Activated CD8-positive, alpha-beta memory T cell treated with anti-CD3 and anti-CD28 coated beads, Interleukin-2, amount 10 ng/mL, durations not matched to agents 7 days and 5 days (primary cell): ENCODE measurements at regions not wholly inside any gene's neighbourhood (a gene's known extent, or its start where the extent isn't known, plus 50 kb on each side); places are given as distances from the start of the nearest gene placed in this dataset.

Experiments used
- ATAC-seq: fragments of 150-1000 bp; cut with Tn5 transposase; one replicate; pipeline ENCODE4 v1.10.0; 2021; ENCODE audit warnings: moderate library complexity
- CTCF ChIA-PET: fragments of 350-600 bp; sonication (Branson Sonifier 250); formaldehyde crosslinking; loops from one replicate; lab custom pipeline; 2021; ENCODE audit warnings: antibody characterized with exemption; lab: Charles Lee
- DNase-seq: peaks from one replicate; pipeline ENCODE4 v3.0.0-alpha.2; 2020
- H3K27ac Mint-ChIP-seq: one replicate; pipeline ENCODE4 v1.8.0; 2021; ENCODE audit warnings: mild to moderate bottlenecking, mixed read lengths
- H3K27me3 Mint-ChIP-seq: one replicate; pipeline ENCODE4 v1.8.0; 2021; ENCODE audit warnings: mixed read lengths
- H3K36me3 Mint-ChIP-seq: one replicate; pipeline ENCODE4 v1.8.0; 2021; ENCODE audit warnings: mild to moderate bottlenecking, mixed read lengths
- H3K4me1 Mint-ChIP-seq: one replicate; pipeline ENCODE4 v1.8.0; 2021; ENCODE audit warnings: mixed read lengths
- H3K4me3 Mint-ChIP-seq: one replicate; pipeline ENCODE4 v1.8.0; 2021; ENCODE audit warnings: mild to moderate bottlenecking, moderate library complexity, mixed read lengths
- H3K9me3 Mint-ChIP-seq: one replicate; pipeline ENCODE4 v1.8.0; 2022; ENCODE audit warnings: low read depth, mixed read lengths

DNA sequence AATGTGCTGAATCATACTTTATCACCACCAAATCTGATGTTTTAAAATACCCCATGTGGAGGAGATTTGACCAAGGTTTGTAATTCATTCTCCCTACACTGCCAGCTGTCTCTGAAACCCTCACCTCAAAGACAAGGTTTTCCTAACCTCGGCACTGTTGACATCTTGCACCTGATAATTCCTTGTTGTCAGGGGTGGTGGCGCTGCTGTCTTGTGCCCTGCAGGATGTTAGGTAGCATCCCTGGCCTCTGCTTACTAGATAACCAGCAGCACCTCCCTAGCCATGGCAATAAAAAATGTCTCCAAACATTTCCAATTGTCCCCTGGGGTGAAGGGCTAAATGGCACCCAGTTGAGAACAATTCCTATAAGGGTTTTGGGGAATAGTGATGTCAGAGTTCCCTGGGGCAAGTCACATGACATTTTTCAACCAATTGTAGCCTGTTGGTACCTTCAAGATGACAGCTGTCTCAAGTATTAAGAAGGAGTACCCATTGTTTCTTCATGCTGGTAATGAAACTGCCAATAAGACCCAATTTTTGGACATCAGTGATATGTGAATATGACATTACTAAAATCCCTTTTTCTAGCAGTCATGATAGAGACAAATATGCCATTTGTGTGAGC, 160.6 kb upstream of the PLCXD3 start:
- Mint-ChIP-seq H3K4me3 (no peak overlapping the region), H3K27me3 (peaks cover 8% of the 10 kb centered on the region), H3K9me3 (peaks cover 2% of the 10 kb centered on the region), H3K4me1 (no peaks in the 10 kb centered on the region), H3K27ac (no peak overlapping the region), H3K36me3 (no peaks in the 10 kb centered on the region)
- ATAC-seq = no peak
- no peak for DNase-seq
- CTCF ChIA-PET = no interaction called here

DNA sequence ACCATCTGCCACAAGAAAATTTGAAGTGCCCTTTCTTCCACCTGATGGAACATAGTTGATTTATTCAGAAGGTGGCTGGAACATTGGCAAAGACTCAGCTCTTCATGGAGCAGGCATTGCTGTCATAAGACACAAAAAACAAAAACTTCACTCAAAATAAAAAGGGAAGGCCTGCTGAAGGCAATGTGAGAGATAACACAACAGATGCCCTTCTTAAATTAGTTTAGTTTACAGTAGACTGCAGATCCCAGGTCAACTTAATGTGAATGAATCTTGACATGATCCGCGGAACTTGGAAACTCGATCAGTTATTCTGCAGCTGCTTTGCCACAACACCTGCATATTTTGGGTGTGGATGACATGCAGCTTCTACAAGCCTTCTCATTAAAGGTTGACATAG, 159.8 kb upstream of the PLCXD3 start:
- Mint-ChIP-seq H3K27ac (no peak overlapping the region), H3K27me3 (peaks cover 8% of the 10 kb centered on the region), H3K9me3 (peaks cover 2% of the 10 kb centered on the region), H3K4me1 (no peaks in the 10 kb centered on the region), H3K36me3 (no peaks in the 10 kb centered on the region), H3K4me3 (no peak overlapping the region)
- CTCF ChIA-PET = no interaction called here
- ATAC-seq = no peak
- no peak for DNase-seq

DNA sequence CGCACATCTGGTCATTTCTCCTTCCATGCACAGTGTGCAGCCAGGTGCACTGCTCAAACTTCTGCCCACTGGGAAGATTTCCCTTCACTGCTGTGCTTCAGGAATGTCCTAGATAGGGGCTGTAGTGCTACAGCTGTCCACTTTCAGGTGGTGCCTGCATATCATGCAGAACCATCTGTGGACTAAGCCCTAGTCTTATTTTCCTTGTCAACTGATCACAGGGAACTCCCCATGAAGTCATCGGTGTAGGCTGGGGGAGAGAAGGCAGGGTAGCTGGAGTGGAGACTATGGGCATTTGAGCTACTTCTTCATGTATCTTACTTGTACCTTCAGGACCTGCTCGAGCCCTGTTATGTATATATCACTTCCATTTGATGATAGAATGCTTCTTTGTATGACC, 150.9 kb upstream of the PLCXD3 start:
- no peak overlapping the region for H3K4me3 Mint-ChIP-seq
- H3K9me3 Mint-ChIP-seq = no peaks in the 10 kb centered on the region
- no peaks in the 10 kb centered on the region for H3K4me1 Mint-ChIP-seq
- ATAC-seq = no peak
- CTCF ChIA-PET = no interaction called here
- no peaks in the 10 kb centered on the region for H3K36me3 Mint-ChIP-seq
- H3K27ac Mint-ChIP-seq = no peak overlapping the region
- DNase-seq = no peak
- no peaks in the 10 kb centered on the region for H3K27me3 Mint-ChIP-seq

DNA sequence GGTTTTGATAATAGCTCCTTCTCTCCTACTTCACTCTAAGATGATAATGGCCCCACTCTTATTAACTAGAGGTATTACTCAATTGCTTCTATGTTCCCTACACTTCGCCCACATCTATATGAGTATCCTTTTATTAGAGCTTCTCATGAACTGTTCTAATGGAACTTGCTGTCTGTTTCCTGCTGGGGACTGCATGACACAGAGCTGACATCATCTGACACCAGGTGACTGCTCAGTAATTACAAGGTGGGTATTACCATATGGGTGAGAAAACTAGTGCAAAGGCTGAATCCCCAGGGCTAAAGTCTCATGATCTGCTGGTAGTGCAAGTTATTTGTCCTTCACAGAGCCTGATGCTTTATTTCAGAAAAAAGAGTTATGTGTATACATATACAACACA, 146.2 kb upstream of the PLCXD3 start:
- no peak overlapping the region for H3K4me3 Mint-ChIP-seq
- no peaks in the 10 kb centered on the region for H3K4me1 Mint-ChIP-seq
- no peaks in the 10 kb centered on the region for H3K27me3 Mint-ChIP-seq
- ATAC-seq = no peak
- no peaks in the 10 kb centered on the region for H3K36me3 Mint-ChIP-seq
- CTCF ChIA-PET = no interaction called here
- no peak overlapping the region for H3K27ac Mint-ChIP-seq
- H3K9me3 Mint-ChIP-seq = no peaks in the 10 kb centered on the region
- DNase-seq = no peak

DNA sequence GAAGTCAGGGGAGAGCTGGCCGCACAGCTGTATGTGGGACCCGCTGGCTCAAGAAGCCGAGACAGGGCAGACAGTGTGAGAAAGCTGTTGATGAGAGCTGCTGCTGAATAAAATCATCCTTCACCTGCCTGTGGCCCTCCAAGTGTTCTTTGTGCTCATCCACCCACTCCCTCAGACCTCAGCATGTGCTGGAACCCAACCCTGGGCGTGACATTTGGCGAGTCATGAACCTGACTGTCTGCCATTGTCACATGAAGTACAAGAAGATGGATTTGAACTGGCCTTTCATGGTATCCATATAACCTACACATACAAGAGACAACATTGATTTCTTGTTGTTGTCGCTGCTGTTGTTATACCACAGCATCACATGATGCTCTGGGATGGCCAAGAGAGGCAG, 139.7 kb upstream of the PLCXD3 start:
- ATAC-seq = no peak
- H3K36me3 Mint-ChIP-seq = no peaks in the 10 kb centered on the region
- no peaks in the 10 kb centered on the region for H3K4me1 Mint-ChIP-seq
- DNase-seq = no peak
- H3K27ac Mint-ChIP-seq = no peak overlapping the region
- no peaks in the 10 kb centered on the region for H3K9me3 Mint-ChIP-seq
- CTCF ChIA-PET = no interaction called here
- H3K27me3 Mint-ChIP-seq = peaks cover 4% of the 10 kb centered on the region
- H3K4me3 Mint-ChIP-seq = no peak overlapping the region

DNA sequence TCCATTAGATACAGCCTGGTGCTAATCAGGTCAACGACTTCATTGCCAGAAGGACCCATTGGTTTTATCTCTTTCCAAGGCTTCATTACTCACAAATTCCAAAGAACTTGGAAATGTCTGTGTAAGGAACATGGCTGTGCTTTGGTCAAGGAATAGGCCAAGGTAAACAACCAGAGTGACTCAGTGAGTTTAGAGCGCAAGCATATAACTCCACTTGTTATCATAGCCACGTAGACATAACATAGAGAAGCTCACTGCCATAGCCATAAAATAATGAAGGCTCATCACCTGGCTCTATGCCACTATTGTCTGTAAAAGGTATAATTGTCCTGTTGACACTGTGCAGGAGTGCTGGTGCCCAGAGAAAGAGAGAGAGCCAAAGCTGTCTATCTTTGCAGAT, 139.3 kb upstream of the PLCXD3 start:
- Mint-ChIP-seq H3K4me3 (no peak overlapping the region), H3K4me1 (no peaks in the 10 kb centered on the region), H3K36me3 (no peaks in the 10 kb centered on the region), H3K27ac (no peak overlapping the region), H3K9me3 (no peaks in the 10 kb centered on the region), H3K27me3 (peaks cover 4% of the 10 kb centered on the region)
- DNase-seq (no peak), ATAC-seq (no peak)
- CTCF ChIA-PET = no interaction called here

DNA sequence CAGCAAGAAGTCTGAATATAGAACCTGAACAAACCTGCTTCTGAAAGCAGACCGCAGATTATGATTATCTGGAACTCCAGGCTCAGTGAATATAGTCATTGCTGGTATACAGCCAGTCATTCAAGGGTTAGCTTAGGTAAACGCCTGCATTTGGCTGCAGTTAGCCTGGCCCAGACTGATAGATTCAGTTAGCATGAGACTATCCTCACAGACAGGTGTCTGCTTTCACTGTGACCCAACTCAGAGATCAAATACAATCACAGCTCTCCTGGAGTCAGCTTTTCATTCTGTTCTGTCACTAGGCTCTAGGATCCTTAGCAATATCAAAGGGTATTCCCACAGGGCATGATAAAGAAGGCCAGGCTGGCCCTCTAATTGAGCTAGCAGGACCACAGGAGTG, 138.6 kb upstream of the PLCXD3 start:
- DNase-seq (no peak), ATAC-seq (no peak)
- no peak overlapping the region for H3K27ac Mint-ChIP-seq
- CTCF ChIA-PET = no interaction called here
- peaks cover 6% of the 10 kb centered on the region for H3K27me3 Mint-ChIP-seq
- no peaks in the 10 kb centered on the region for H3K9me3 Mint-ChIP-seq
- no peaks in the 10 kb centered on the region for H3K36me3 Mint-ChIP-seq
- H3K4me1 Mint-ChIP-seq = no peaks in the 10 kb centered on the region
- no peak overlapping the region for H3K4me3 Mint-ChIP-seq

DNA sequence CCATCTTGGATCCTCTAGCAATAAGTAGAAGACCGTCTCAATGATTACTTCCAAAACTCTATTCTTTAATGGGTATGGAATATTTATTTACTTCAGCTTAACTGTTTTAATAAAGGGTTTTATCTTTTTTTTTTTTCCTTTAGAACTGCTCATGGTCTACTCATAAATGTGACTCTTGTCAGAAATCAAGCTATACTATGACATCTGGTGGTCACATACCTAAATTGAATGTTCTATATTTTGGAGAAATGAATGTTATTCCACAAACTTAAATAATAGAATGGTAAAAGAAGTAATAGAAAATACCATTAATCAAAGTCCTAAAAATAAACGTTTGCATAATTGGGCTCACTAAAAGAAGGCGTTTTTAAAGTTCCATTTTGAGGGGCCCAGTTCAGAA, 131.2 kb upstream of the PLCXD3 start:
- no peaks in the 10 kb centered on the region for H3K9me3 Mint-ChIP-seq
- H3K4me1 Mint-ChIP-seq = no peaks in the 10 kb centered on the region
- no peak overlapping the region for H3K27ac Mint-ChIP-seq
- peaks cover 2% of the 10 kb centered on the region for H3K27me3 Mint-ChIP-seq
- no peak for ATAC-seq
- CTCF ChIA-PET = no interaction called here
- no peak for DNase-seq
- no peak overlapping the region for H3K4me3 Mint-ChIP-seq
- H3K36me3 Mint-ChIP-seq = no peaks in the 10 kb centered on the region

DNA sequence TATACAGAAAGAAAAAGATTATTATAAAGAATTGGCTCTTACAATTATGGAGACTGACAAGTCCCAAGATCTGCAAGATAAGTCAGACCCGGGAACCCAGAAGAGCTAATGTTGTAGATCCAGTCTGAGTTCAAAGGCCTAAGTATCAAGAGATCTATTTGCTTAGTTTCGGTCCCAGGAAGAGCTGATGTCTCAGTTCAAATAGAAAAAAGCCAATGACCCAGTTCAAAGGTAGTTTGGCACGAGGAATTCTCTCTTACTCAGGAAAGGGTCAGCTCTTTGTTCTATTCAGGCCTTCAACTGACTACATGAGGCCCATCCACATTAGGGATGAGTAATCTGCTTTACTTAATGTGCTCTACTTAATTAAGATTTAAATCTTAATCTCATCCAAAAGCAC, 128.3 kb upstream of the PLCXD3 start:
- Mint-ChIP-seq H3K36me3 (no peaks in the 10 kb centered on the region), H3K4me3 (no peak overlapping the region), H3K27me3 (no peaks in the 10 kb centered on the region), H3K4me1 (no peaks in the 10 kb centered on the region), H3K27ac (no peak overlapping the region), H3K9me3 (no peaks in the 10 kb centered on the region)
- ATAC-seq (no peak), DNase-seq (no peak)
- CTCF ChIA-PET = no interaction called here

DNA sequence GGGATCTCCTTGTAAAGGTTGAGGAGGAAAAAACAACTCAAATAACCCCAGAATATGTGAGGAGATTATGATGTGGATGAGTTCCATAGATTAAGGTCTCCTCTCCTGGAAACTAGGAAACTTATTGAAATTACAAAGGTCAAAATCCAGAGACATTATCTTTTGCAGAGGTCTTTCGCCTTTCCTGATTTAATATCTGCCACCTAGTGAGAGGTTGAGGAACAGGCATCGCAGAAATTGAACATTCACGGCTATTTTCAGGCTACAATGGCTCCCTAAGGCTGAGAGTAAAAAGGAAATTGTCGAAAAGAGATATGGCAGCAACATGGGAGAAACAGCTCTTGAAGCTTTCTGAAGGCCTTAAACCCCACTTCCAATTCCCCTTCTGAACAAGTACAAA, 127.5 kb upstream of the PLCXD3 start:
- CTCF ChIA-PET = no interaction called here
- ATAC-seq (no peak), DNase-seq (no peak)
- no peaks in the 10 kb centered on the region for H3K9me3 Mint-ChIP-seq
- H3K36me3 Mint-ChIP-seq = no peaks in the 10 kb centered on the region
- H3K4me3 Mint-ChIP-seq = no peak overlapping the region
- H3K27ac Mint-ChIP-seq = no peak overlapping the region
- H3K27me3 Mint-ChIP-seq = no peaks in the 10 kb centered on the region
- H3K4me1 Mint-ChIP-seq = no peaks in the 10 kb centered on the region

DNA sequence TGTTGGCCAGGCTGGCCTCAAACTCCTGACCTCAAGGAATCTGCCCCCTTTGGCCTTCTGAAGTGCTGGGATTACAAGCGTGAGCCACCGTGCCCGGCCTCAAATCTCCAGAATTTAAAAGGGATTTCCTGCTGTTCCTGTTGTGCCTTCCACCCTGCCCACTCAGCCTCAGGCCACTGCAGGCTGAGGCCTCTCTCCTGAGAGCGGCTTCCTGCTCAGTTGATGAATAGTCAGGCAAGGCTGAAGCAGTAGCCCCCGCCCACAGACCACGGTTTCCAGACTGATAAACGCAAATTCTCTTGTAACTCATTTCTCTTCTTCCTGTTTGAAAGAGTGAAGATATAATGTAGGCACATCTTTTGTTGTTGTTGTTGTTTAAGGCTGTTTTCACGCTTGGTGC, 127.0 kb upstream of the PLCXD3 start:
- CTCF ChIA-PET = no interaction called here
- no peaks in the 10 kb centered on the region for H3K36me3 Mint-ChIP-seq
- ATAC-seq (no peak), DNase-seq (no peak)
- no peak overlapping the region for H3K4me3 Mint-ChIP-seq
- no peaks in the 10 kb centered on the region for H3K4me1 Mint-ChIP-seq
- no peak overlapping the region for H3K27ac Mint-ChIP-seq
- no peaks in the 10 kb centered on the region for H3K9me3 Mint-ChIP-seq
- no peaks in the 10 kb centered on the region for H3K27me3 Mint-ChIP-seq

DNA sequence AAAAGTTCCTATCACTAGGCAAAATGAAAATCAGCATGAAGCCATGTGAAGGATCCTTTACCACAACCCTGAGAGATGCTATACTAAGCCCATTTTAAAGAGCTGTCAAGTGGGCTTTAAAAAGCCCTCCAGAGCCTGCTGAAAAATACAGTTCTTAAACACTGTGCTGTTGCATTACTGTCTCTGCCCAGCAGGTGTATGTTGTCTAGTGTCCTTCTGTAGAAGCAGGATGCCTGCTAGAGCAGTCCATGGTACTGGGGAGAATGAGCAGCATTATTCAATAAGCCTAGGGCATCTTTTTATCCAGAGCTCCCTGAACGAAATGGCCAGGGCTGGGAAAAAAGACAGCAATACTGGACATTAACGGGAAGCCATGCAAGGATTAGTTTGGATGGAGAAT, 126.2 kb upstream of the PLCXD3 start:
- H3K4me3 Mint-ChIP-seq = no peak overlapping the region
- CTCF ChIA-PET = no interaction called here
- no peak for ATAC-seq
- H3K27me3 Mint-ChIP-seq = no peaks in the 10 kb centered on the region
- no peaks in the 10 kb centered on the region for H3K36me3 Mint-ChIP-seq
- no peak for DNase-seq
- H3K9me3 Mint-ChIP-seq = no peaks in the 10 kb centered on the region
- H3K27ac Mint-ChIP-seq = no peak overlapping the region
- H3K4me1 Mint-ChIP-seq = no peaks in the 10 kb centered on the region

DNA sequence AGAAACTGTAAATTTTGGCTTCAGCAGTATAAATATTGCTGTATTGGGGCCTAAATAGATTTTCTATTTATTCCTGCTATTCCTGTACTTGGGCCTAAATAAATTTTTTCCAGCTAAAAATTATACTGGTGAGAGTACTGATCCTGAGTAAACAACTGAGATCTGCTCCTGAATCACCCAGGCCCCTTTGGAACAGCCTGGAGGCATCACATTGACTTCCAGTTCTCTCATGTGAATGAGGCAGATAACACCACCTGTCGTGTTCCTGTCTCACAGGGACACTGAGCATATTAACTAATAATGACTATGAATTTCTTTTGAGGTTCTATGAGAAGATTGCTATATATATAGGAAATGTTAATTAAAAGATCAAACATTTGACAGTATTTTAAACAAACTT, 119.5 kb upstream of the PLCXD3 start:
- no peaks in the 10 kb centered on the region for H3K36me3 Mint-ChIP-seq
- no peak overlapping the region for H3K4me3 Mint-ChIP-seq
- no peak for DNase-seq
- H3K27me3 Mint-ChIP-seq = no peaks in the 10 kb centered on the region
- H3K9me3 Mint-ChIP-seq = no peaks in the 10 kb centered on the region
- H3K4me1 Mint-ChIP-seq = no peaks in the 10 kb centered on the region
- no peak for ATAC-seq
- CTCF ChIA-PET = no interaction called here
- H3K27ac Mint-ChIP-seq = no peak overlapping the region

DNA sequence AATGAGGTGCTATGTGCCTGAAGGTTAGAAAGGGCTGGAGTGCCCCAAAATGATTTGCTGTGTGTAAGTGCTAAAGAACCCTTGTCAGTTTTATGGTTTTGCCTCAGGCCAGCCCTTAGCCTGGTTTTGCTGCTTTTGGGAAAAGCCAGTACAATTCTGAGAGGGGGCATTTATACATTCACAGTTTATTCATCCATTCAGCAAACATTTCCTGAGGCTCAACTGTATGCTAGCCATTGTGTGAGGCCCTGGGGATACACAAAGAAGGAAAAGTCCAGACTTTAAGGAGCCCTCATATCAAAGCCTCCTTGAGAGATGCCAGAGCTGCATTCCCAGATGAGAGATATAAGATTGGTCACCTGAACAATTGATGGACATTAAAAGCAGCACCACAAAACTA, 115.2 kb upstream of the PLCXD3 start:
- Mint-ChIP-seq H3K27me3 (no peaks in the 10 kb centered on the region), H3K36me3 (no peaks in the 10 kb centered on the region), H3K9me3 (no peaks in the 10 kb centered on the region), H3K27ac (no peak overlapping the region), H3K4me3 (no peak overlapping the region), H3K4me1 (no peaks in the 10 kb centered on the region)
- DNase-seq = no peak
- no peak for ATAC-seq
- CTCF ChIA-PET = no interaction called here

DNA sequence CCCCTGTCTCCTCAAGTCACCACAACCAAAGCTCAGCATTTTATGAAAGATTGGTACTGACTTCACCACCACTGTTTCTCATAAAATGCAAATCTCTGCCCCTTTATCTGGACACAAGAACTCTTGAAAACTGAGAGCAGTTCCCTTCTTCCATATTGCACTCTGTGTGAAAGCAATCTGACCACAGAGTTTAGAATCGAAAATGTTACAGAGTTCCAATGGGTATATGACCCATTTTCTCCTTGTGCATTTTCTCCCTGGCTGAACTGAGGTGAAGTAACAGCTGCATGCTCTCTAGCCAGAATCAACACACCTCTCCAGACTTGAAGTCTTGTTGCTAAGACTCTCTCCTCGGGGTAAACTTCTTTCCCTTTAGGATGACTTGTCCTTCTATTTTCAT, 111.0 kb upstream of the PLCXD3 start:
- H3K36me3 Mint-ChIP-seq = no peaks in the 10 kb centered on the region
- H3K27ac Mint-ChIP-seq = no peak overlapping the region
- no peak overlapping the region for H3K4me3 Mint-ChIP-seq
- H3K4me1 Mint-ChIP-seq = no peaks in the 10 kb centered on the region
- H3K9me3 Mint-ChIP-seq = no peaks in the 10 kb centered on the region
- no peaks in the 10 kb centered on the region for H3K27me3 Mint-ChIP-seq
- ATAC-seq (no peak), DNase-seq (no peak)
- CTCF ChIA-PET = no interaction called here
